Neural crest cell (in vitro differentiated cells): ENCODE measurements at regions not wholly inside any gene's neighbourhood (a gene's known extent, or its start where the extent isn't known, plus 50 kb on each side); places are given as distances from the start of the nearest gene placed in this dataset.
"Not testable (repeated sequence)": the region's sequence is repeated elsewhere in the genome, so short reads cannot be mapped to it uniquely, and the experiment has no call there.

Experiments
- DNase-seq: peaks from one replicate; pipeline ENCODE4 v3.0.0; 2021; ENCODE audit warnings: low read depth, mixed read lengths, low spot score
- H3K27ac Mint-ChIP-seq: one replicate; pipeline ENCODE4 v1.8.0; 2021; ENCODE audit warnings: mild to moderate bottlenecking, mixed read lengths; ENCODE audit not compliant: unreplicated experiment
- H3K27me3 Mint-ChIP-seq: 2 replicates; pipeline ENCODE4 v1.8.0; 2021; ENCODE audit warnings: low read depth, mild to moderate bottlenecking, mixed read lengths
- H3K36me3 Mint-ChIP-seq: 2 replicates; pipeline ENCODE4 v1.8.0; 2021; ENCODE audit warnings: low read depth, mild to moderate bottlenecking, mixed read lengths
- H3K4me1 Mint-ChIP-seq: 2 replicates; pipeline ENCODE4 v1.8.0; 2021; ENCODE audit warnings: mixed read lengths
- H3K4me3 Mint-ChIP-seq: one replicate; pipeline ENCODE4 v1.8.0; 2021; ENCODE audit warnings: mild to moderate bottlenecking, mixed read lengths
- H3K9me3 Mint-ChIP-seq: 2 replicates; pipeline ENCODE4 v1.8.0; 2021; ENCODE audit warnings: mixed read lengths
- CTCF ChIP-seq: fragments of 200-600 bp; sonication (generic); conservative IDR thresholded peaks from 2 replicates; pipeline ENCODE4 v1.5.0; 2021; ENCODE audit warnings: antibody characterized with exemption, mild to moderate bottlenecking

DNA sequence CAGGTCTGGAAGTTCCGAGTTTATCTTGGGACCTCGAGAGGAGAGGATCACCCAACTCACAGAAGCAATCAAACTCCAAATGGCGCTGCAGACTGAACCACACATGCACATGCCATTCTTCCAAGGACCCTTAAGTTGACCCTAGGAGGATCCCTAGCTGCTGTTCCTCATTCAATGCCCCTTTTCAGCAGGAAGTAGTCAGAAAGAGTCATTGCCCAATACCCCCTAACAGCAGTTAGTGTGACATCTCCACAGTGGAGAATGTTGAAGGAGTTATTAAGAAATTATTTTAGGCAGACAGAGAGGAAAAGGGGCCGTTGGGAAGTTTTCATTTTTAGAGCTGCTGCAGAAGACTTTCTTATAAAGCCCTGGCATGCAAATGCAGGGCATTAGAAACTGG is 229.9 kb upstream of the DAB2 start:
- Mint-ChIP-seq H3K4me1 (no peaks in the 10 kb centered on the region), H3K9me3 (no peaks in the 10 kb centered on the region), H3K36me3 (no peaks in the 10 kb centered on the region), H3K27ac (no peak overlapping the region), H3K4me3 (no peak overlapping the region), H3K27me3 (no peaks in the 10 kb centered on the region)
- no peak for TF ChIP-seq CTCF
- DNase-seq = no peak

DNA sequence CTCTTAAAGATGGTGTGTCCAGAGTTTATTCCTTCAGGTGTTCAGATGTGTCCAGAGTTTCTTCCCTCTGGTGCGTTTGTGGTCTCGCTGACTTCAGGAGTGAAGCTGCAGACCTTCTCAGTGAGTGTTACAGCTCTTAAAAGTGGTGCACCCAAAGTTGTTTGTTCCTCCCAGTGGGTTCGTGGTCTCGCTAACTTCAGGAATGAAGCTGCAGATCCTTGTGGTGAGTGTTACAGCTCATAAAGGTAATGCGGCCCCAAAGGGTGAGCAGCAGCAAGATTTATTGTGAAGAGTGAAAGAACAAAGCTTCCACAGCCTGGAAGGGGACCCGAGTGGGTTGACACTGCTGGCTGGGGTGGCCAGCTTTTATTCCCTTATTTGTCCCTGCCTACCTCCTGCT is 227.7 kb upstream of the DAB2 start:
- H3K27ac Mint-ChIP-seq = not testable (repeated sequence)

DNA sequence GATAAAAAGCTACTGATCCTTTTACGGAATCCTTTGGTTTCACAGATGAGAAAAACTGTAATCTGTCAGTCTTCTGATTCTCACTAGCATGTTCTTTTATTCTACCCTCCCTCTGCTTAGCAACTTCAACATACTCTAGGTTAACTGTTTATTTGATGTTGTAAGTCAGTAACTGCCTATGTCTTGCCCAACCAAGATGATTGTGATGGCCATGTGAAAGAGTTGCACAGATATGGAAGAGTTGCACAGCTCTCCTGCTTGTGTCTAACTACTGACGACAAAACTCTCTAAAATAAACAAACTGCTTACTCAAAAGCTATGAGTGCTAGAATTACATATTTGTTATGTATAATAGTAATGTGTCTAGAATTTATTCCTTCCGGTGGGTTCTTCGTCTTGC is 227.3 kb upstream of the DAB2 start:
- Mint-ChIP-seq H3K36me3 (no peaks in the 10 kb centered on the region), H3K4me3 (no peak overlapping the region), H3K4me1 (no peaks in the 10 kb centered on the region), H3K9me3 (no peaks in the 10 kb centered on the region), H3K27me3 (no peaks in the 10 kb centered on the region), H3K27ac (no peak overlapping the region)
- no peak for TF ChIP-seq CTCF
- DNase-seq = no peak

More for the DNA sequence above, 227.7 kb upstream of the DAB2 start:
- not testable (repeated sequence) for H3K9me3 Mint-ChIP-seq, H3K36me3 Mint-ChIP-seq, DNase-seq, H3K4me3 Mint-ChIP-seq, H3K4me1 Mint-ChIP-seq, H3K27me3 Mint-ChIP-seq

DNA sequence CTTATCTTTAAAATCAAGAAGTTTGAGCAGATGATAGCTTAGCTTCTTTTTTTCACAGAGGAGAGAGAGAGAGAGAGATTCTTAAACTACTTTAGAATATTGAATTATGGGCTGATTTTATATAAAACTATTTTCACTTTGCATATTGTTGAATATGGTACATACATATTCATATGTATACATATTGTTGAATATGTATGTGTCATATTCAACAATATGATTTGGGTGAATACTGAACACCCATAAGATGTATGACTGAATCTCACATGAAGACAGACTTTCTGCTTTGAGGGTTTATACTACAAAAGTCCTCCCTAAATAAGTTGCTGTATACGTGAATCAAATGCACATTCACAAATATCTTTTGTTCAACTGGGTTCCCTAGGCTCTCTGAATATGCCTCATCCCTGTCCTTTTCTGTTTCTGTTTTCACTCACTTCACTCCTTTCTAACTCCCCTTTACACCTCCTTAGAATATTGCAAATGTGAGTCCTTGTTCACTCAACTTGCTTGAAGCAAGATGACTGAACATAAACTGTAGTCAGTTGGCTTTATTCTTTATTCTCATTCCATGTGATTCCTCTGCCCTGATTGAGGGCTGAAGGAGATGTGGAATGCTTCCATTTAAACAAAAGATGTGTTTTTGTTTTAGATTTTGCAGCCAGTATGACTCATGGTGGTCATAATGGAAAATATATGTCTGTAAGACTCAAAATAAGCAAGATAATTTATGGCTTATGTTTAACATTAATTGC is 225.4 kb upstream of the DAB2 start:
- DNase-seq = no peak
- H3K27ac Mint-ChIP-seq = no peak overlapping the region
- no peak for TF ChIP-seq CTCF
- no peak overlapping the region for H3K4me3 Mint-ChIP-seq
- no peaks in the 10 kb centered on the region for H3K9me3 Mint-ChIP-seq
- H3K4me1 Mint-ChIP-seq = no peaks in the 10 kb centered on the region
- H3K27me3 Mint-ChIP-seq = no peaks in the 10 kb centered on the region
- no peaks in the 10 kb centered on the region for H3K36me3 Mint-ChIP-seq

DNA sequence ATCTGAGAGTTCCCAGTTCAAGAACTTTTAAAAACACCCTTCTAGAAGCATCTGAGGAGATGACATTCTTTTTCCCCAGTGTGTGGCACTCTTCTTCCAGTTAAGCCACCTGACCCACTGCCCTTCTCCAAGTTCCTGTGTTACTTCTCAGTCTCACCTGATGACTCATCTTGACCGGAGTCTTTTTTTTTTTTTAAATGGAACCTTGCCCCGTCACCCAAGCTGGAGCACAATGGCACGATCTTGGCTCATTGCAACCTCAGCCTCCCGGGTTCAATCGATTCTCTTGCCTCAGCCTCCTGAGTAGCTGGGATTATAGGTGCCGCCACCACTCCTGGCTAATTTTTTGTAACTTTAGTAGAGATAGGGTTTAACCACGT is 224.1 kb upstream of the DAB2 start:
- no peaks in the 10 kb centered on the region for H3K4me1 Mint-ChIP-seq
- H3K36me3 Mint-ChIP-seq = no peaks in the 10 kb centered on the region
- no peak for DNase-seq
- H3K4me3 Mint-ChIP-seq = no peak overlapping the region
- peaks cover 4% of the 10 kb centered on the region for H3K9me3 Mint-ChIP-seq
- no peak for TF ChIP-seq CTCF
- H3K27ac Mint-ChIP-seq = no peak overlapping the region
- H3K27me3 Mint-ChIP-seq = no peaks in the 10 kb centered on the region

GRCh38 chr5:39648085-39648847 is 223.5 kb upstream of the DAB2 start:
- H3K36me3 Mint-ChIP-seq = no peaks in the 10 kb centered on the region
- TF ChIP-seq CTCF = no peak

More at GRCh38 chr5:39648085-39648847, 223.5 kb upstream of the DAB2 start:
- H3K27me3 Mint-ChIP-seq = no peaks in the 10 kb centered on the region
- no peak overlapping the region for H3K27ac Mint-ChIP-seq
- peaks cover 4% of the 10 kb centered on the region for H3K9me3 Mint-ChIP-seq
- no peak for DNase-seq
- H3K4me1 Mint-ChIP-seq = no peaks in the 10 kb centered on the region
- H3K4me3 Mint-ChIP-seq = no peak overlapping the region
